ENCODE measurements at regions not wholly inside any gene's neighbourhood (a gene's known extent, or its start where the extent isn't known, plus 50 kb on each side); places are given as distances from the start of the nearest gene placed in this dataset.
"Not testable (repeated sequence)": the region's sequence is repeated elsewhere in the genome, so short reads cannot be mapped to it uniquely, and the experiment has no call there.

GRCh38 chr12:14207905-14208551, 157.5 kb upstream of the ATF7IP start:
- no peaks in the 10 kb centered on the region for H3K9me3 Mint-ChIP-seq
- H3K4me1 Mint-ChIP-seq (ENCODE audit: low read depth): peaks cover 6% of the 10 kb centered on the region; the same call in 1 of the 2 replicates
- no peak overlapping the region for H3K4me3 Mint-ChIP-seq
- H3K27ac Mint-ChIP-seq: no peak overlapping the region
- no peak for DNase-seq
- TF ChIP-seq, protein P1, sequence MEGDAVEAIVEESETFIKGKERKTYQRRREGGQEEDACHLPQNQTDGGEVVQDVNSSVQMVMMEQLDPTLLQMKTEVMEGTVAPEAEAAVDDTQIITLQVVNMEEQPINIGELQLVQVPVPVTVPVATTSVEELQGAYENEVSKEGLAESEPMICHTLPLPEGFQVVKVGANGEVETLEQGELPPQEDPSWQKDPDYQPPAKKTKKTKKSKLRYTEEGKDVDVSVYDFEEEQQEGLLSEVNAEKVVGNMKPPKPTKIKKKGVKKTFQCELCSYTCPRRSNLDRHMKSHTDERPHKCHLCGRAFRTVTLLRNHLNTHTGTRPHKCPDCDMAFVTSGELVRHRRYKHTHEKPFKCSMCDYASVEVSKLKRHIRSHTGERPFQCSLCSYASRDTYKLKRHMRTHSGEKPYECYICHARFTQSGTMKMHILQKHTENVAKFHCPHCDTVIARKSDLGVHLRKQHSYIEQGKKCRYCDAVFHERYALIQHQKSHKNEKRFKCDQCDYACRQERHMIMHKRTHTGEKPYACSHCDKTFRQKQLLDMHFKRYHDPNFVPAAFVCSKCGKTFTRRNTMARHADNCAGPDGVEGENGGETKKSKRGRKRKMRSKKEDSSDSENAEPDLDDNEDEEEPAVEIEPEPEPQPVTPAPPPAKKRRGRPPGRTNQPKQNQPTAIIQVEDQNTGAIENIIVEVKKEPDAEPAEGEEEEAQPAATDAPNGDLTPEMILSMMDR (IDR thresholded peaks at IDR 0.05): no peak
- H3K27me3 Mint-ChIP-seq (ENCODE audit: insufficient read depth): peaks cover 11% of the 10 kb centered on the region
- H3K36me3 Mint-ChIP-seq (ENCODE audit: low read depth): no peaks in the 10 kb centered on the region

- no peak overlapping the region for H3K4me3 Mint-ChIP-seq
- DNase-seq: no peak
- TF ChIP-seq, protein P1 (IDR thresholded peaks at IDR 0.05): no peak
- H3K27ac Mint-ChIP-seq: no peak overlapping the region
- H3K4me1 Mint-ChIP-seq (ENCODE audit: low read depth): peaks cover 28% of the 10 kb centered on the region
- no peaks in the 10 kb centered on the region for H3K9me3 Mint-ChIP-seq
- H3K36me3 Mint-ChIP-seq (ENCODE audit: low read depth): no peaks in the 10 kb centered on the region
- H3K27me3 Mint-ChIP-seq (ENCODE audit: insufficient read depth): peaks cover 8% of the 10 kb centered on the region
These were observed 153.5 kb upstream of the ATF7IP start for GRCh38 chr12:14211947-14212387.

DNA sequence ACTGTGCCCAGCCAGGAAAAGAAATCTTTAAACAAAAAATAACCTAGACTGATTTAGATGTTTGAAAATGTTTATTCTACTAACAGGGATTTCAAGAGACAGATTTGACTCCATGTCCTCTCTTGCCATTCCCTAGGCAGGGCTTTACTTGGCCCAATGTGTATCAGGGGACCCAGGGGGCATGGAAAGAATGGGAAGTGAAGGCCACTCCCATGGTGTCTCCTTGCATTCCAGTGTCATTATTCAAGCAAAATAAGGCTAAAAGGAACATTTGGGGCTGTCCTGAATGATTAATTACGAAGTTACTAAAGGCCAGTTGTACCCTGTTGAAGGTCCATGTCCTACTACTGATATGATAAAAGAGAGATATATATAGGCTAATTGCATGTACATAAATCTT, 151.9 kb upstream of the ATF7IP start:
- Mint-ChIP-seq H3K4me3 (no peak overlapping the region), H3K27ac (no peak overlapping the region), H3K9me3 (no peaks in the 10 kb centered on the region), H3K36me3 (ENCODE audit: low read depth) (no peaks in the 10 kb centered on the region), H3K4me1 (ENCODE audit: low read depth) (peaks cover 35% of the 10 kb centered on the region), H3K27me3 (ENCODE audit: insufficient read depth) (peaks cover 4% of the 10 kb centered on the region)
- TF ChIP-seq, protein P1 (IDR thresholded peaks at IDR 0.05): no peak
- DNase-seq: no peak

DNA sequence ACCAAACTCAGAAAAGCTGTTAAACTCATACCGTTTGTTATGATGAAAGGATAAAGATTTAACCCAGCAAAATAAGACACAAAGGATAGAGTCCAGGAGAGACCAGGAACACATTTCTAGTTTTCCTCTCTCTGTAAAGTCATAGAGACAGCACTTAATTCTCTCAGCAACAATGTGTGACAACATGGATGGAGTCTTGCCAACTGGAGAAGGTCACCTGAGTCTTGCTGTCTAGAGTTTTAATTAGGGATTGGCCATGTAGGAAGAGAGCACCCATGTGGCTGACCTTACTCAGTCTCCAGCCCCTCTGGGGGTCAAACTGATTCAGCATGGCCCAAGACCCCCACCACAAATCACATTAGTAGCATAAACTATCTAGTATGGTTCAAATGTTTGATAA, 151.0 kb upstream of the ATF7IP start:
- no peaks in the 10 kb centered on the region for H3K36me3 Mint-ChIP-seq (ENCODE audit: low read depth)
- no peak overlapping the region for H3K4me3 Mint-ChIP-seq
- DNase-seq: no peak
- H3K4me1 Mint-ChIP-seq (ENCODE audit: low read depth): peaks cover 35% of the 10 kb centered on the region
- no peaks in the 10 kb centered on the region for H3K27me3 Mint-ChIP-seq (ENCODE audit: insufficient read depth)
- H3K9me3 Mint-ChIP-seq: no peaks in the 10 kb centered on the region
- H3K27ac Mint-ChIP-seq: no peak overlapping the region
- TF ChIP-seq, protein P1 (IDR thresholded peaks at IDR 0.05): no peak

DNA sequence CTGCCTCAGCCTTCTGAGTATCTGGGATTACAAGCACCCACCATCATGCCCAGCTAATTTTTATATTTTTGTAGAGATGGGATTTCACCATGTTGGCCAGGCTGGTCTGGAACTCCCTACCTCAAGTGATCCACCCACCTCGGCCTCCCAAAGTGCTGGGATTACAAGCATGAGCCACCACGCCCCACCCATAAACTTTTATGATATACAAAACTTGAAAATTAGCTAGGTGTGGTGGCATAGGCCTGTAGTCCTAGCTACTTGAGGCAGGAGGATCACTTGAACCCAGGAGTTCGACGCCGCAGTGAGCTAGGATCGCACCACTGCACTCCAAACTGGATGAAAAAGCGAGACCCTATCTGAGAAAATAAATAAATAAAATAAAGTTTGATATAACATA, 149.5 kb upstream of the ATF7IP start:
- Mint-ChIP-seq H3K4me3 (peak overlapping the region; percentile 77), H3K27ac (peak overlapping the region; percentile 85), H3K4me1 (ENCODE audit: low read depth) (peaks cover 35% of the 10 kb centered on the region)
- H3K27me3 Mint-ChIP-seq (ENCODE audit: insufficient read depth); H3K36me3 Mint-ChIP-seq (ENCODE audit: low read depth); H3K9me3 Mint-ChIP-seq; DNase-seq: not testable (repeated sequence)

DNA sequence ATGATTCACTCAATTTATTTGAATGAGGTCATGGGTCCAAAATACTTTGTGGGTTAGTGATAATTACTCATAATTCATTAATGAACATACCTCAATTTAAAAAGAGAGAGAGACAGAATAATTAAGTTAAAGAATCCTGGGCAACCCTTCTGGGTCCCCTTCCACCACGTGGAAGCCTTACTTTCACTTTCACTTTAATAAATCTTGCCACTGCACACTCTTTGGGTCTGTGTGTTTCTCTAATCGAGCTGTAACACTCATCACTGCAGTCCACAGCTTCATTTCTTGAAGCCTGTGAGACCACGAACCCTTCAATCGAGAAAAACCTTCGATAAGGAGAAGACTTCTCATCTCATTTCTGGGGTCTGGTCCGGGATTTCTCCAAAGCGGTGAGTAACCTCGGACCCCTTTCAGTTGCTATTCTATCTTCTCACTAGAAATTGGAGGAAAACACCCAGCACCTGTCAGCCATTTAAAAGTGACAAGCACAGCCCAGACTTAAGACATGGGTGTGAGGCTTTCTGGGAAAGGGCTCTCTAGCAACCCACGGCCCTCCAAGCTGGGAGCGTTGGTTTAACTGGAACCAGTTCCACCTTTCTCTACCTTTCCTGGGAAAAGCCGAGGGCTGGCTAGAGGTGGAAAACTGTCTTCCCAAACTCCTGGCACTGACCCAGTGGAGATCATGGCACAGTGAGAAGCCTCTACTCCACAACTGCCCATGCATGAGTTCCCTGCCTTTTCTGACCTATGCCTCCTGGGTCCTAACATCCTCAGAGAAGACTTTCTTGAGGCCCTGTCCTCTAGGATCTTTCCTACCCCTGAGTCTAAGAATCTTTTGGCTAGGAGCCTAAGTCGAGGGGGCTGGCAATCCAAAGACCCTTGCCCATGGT, 148.8 kb upstream of the ATF7IP start:
- H3K36me3 Mint-ChIP-seq (ENCODE audit: low read depth): peaks cover 11% of the 10 kb centered on the region; the same call in 1 of the 2 replicates
- peaks cover 35% of the 10 kb centered on the region for H3K4me1 Mint-ChIP-seq (ENCODE audit: low read depth)
- H3K9me3 Mint-ChIP-seq: peaks cover 12% of the 10 kb centered on the region
- TF ChIP-seq, protein P1 (IDR thresholded peaks at IDR 0.05): no peak
- H3K27ac Mint-ChIP-seq: peak overlapping the region; percentile 85
- DNase-seq: no peak
- peak overlapping the region; percentile 77 for H3K4me3 Mint-ChIP-seq
- H3K27me3 Mint-ChIP-seq (ENCODE audit: insufficient read depth): peaks cover 3% of the 10 kb centered on the region; the same call in 1 of the 2 replicates

Data from HFFc6 (cell line).